HG03354 (cell line): ENCODE measurements at regions not wholly inside any gene's neighbourhood (a gene's known extent, or its start where the extent isn't known, plus 50 kb on each side); places are given as distances from the start of the nearest gene placed in this dataset.

Experiments used
- ATAC-seq: cut with Tn5 transposase; IDR thresholded peaks from one replicate; pipeline ENCODE4 v1.9.1; 2021; ENCODE audit warnings: mild to moderate bottlenecking; ENCODE audit not compliant: unreplicated experiment, poor library complexity, severe bottlenecking

GRCh38 chr4:176499518-176499917, 179.8 kb downstream of the SPCS3 start:
- ATAC-seq: no peak

GRCh38 chr4:176500894-176501293, 181.1 kb downstream of the SPCS3 start:
- ATAC-seq: no peak

- ATAC-seq: no peak
Measured at GRCh38 chr4:176504118-176504517, 184.4 kb downstream of the SPCS3 start.

GRCh38 chr4:176507845-176508533, 188.2 kb downstream of the SPCS3 start:
- no peak for ATAC-seq

GRCh38 chr4:176508780-176509331, 189.1 kb downstream of the SPCS3 start:
- no peak for ATAC-seq

- no peak for ATAC-seq
Measured at GRCh38 chr4:176525576-176525975, 205.8 kb downstream of the SPCS3 start.

- ATAC-seq: no peak
Measured at GRCh38 chr4:176526704-176527103, 206.9 kb downstream of the SPCS3 start.

GRCh38 chr4:176529574-176529973, 209.8 kb downstream of the SPCS3 start:
- ATAC-seq: no peak

- ATAC-seq: no peak
Measured at GRCh38 chr4:176533159-176533558, 213.4 kb downstream of the SPCS3 start.

- no peak for ATAC-seq
Measured at GRCh38 chr4:176534566-176534965, 214.8 kb downstream of the SPCS3 start.

- ATAC-seq: no peak
Measured at GRCh38 chr4:176538217-176538925, 218.6 kb downstream of the SPCS3 start.

- ATAC-seq: no peak
Measured at GRCh38 chr4:176539091-176539784, 219.5 kb downstream of the SPCS3 start.

- no peak for ATAC-seq
Measured at GRCh38 chr4:176539785-176540175, 220.0 kb downstream of the SPCS3 start.

GRCh38 chr4:176540814-176541213, 221.0 kb downstream of the SPCS3 start:
- ATAC-seq: no peak

- no peak for ATAC-seq
Measured at GRCh38 chr4:176545872-176546271, 226.1 kb downstream of the SPCS3 start.

GRCh38 chr4:176546975-176547374, 227.2 kb downstream of the SPCS3 start:
- ATAC-seq: no peak

- ATAC-seq: no peak
Measured at GRCh38 chr4:176548571-176548970, 228.8 kb downstream of the SPCS3 start.

GRCh38 chr4:176549161-176549865, 229.5 kb downstream of the SPCS3 start:
- ATAC-seq: no peak

GRCh38 chr4:176558661-176559060, 234.1 kb downstream of the VEGFC start:
- no peak for ATAC-seq

GRCh38 chr4:176561368-176561767, 231.4 kb downstream of the VEGFC start:
- ATAC-seq: no peak
